SJCRH30 (cell line): ENCODE measurements at regions not wholly inside any gene's neighbourhood (a gene's known extent, or its start where the extent isn't known, plus 50 kb on each side); places are given as distances from the start of the nearest gene placed in this dataset.

Source experiments
- DNase-seq, 2 experiments: peaks; one replicate each; pipeline ENCODE4 v3.0.0-alpha.2; 2015 to 2020
- H3K27ac ChIP-seq: fragments of 250-450 bp; sonication (Bioruptor Pico); 2 replicates; pipeline ENCODE4 v1.5.1; 2020; ENCODE audit warnings: mild to moderate bottlenecking, moderate library complexity
- H3K27me3 ChIP-seq: fragments of 250-450 bp; sonication (Bioruptor Pico); 2 replicates; pipeline ENCODE4 v1.5.1; 2020; ENCODE audit warnings: mild to moderate bottlenecking, moderate library complexity
- H3K36me3 ChIP-seq: fragments of 250-450 bp; sonication (Bioruptor Pico); 2 replicates; pipeline ENCODE4 v1.5.1; 2020; ENCODE audit warnings: mild to moderate bottlenecking, moderate library complexity
- H3K4me1 ChIP-seq: fragments of 250-450 bp; sonication (Bioruptor Pico); 2 replicates; pipeline ENCODE4 v1.5.1; 2020; ENCODE audit warnings: mild to moderate bottlenecking, moderate library complexity
- H3K4me3 ChIP-seq: fragments of 250-450 bp; sonication (Bioruptor Pico); 2 replicates; pipeline ENCODE4 v1.5.1; 2020; ENCODE audit warnings: mild to moderate bottlenecking, moderate library complexity
- H3K9me3 ChIP-seq: fragments of 250-450 bp; sonication (Bioruptor Pico); replicated peaks from 2 replicates; pipeline ENCODE4 v1.5.1; 2020; ENCODE audit warnings: mild to moderate bottlenecking, moderate library complexity

- no peaks in the 10 kb centered on the region for H3K9me3 ChIP-seq
- no peaks in the 10 kb centered on the region for H3K4me1 ChIP-seq
- H3K27ac ChIP-seq: no peak overlapping the region
- H3K27me3 ChIP-seq: no peaks in the 10 kb centered on the region
- no peak for DNase-seq
- H3K4me3 ChIP-seq: no peak overlapping the region
- H3K36me3 ChIP-seq: no peaks in the 10 kb centered on the region
Observed at GRCh38 chr10:44435196-44435595, 50.3 kb upstream of the CXCL12 start.

DNA sequence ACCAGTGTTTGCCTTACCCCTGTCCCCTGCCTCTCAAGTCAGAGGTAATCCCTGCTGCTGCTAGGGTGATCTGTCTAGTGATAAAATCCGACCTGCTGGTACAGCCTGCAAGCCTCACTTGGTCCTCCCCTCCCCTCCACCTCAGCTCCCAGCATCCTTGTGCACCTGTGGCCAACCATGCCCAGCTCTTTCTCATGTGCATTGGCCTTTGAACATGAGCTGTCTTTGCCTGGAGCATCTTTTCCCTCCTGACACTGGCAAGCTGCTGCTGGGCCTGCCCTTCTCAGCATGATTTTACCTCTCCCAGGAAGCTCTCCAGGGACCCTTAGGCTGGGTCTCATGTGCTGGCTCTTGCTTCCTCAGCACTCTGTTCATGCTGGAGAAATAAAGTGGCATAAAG is 51.3 kb upstream of the CXCL12 start:
- Histone ChIP-seq H3K27me3 (no peaks in the 10 kb centered on the region), H3K4me1 (no peaks in the 10 kb centered on the region), H3K27ac (no peak overlapping the region), H3K4me3 (no peak overlapping the region), H3K36me3 (no peaks in the 10 kb centered on the region), H3K9me3 (no peaks in the 10 kb centered on the region)
- no peak for DNase-seq

GRCh38 chr10:44437840-44438511 is 53.1 kb upstream of the CXCL12 start:
- no peak overlapping the region for H3K27ac ChIP-seq
- no peaks in the 10 kb centered on the region for H3K27me3 ChIP-seq
- H3K36me3 ChIP-seq: no peaks in the 10 kb centered on the region
- H3K4me1 ChIP-seq: no peaks in the 10 kb centered on the region
- no peak for DNase-seq
- no peak overlapping the region for H3K4me3 ChIP-seq
- H3K9me3 ChIP-seq: no peaks in the 10 kb centered on the region

- no peak overlapping the region for H3K27ac ChIP-seq
- no peaks in the 10 kb centered on the region for H3K27me3 ChIP-seq
- no peak overlapping the region for H3K4me3 ChIP-seq
- no peaks in the 10 kb centered on the region for H3K9me3 ChIP-seq
- H3K4me1 ChIP-seq: no peaks in the 10 kb centered on the region
- no peaks in the 10 kb centered on the region for H3K36me3 ChIP-seq
- no peak for DNase-seq
Observed at GRCh38 chr10:44439239-44439957, 54.5 kb upstream of the CXCL12 start.

- no peak overlapping the region for H3K27ac ChIP-seq
- no peaks in the 10 kb centered on the region for H3K36me3 ChIP-seq
- H3K4me1 ChIP-seq: no peaks in the 10 kb centered on the region
- no peak overlapping the region for H3K4me3 ChIP-seq
- no peaks in the 10 kb centered on the region for H3K9me3 ChIP-seq
- DNase-seq: no peak
- H3K27me3 ChIP-seq: no peaks in the 10 kb centered on the region
Observed at GRCh38 chr10:44439958-44440244, 55.0 kb upstream of the CXCL12 start.

GRCh38 chr10:44457259-44457658 is 72.4 kb upstream of the CXCL12 start:
- no peak for DNase-seq
- Histone ChIP-seq H3K27me3 (no peaks in the 10 kb centered on the region), H3K27ac (no peak overlapping the region), H3K4me3 (no peak overlapping the region), H3K9me3 (no peaks in the 10 kb centered on the region), H3K4me1 (no peaks in the 10 kb centered on the region), H3K36me3 (no peaks in the 10 kb centered on the region)

GRCh38 chr10:44458671-44459413 is 73.9 kb upstream of the CXCL12 start:
- H3K9me3 ChIP-seq: no peaks in the 10 kb centered on the region
- no peak overlapping the region for H3K4me3 ChIP-seq
- DNase-seq: no peak

DNA sequence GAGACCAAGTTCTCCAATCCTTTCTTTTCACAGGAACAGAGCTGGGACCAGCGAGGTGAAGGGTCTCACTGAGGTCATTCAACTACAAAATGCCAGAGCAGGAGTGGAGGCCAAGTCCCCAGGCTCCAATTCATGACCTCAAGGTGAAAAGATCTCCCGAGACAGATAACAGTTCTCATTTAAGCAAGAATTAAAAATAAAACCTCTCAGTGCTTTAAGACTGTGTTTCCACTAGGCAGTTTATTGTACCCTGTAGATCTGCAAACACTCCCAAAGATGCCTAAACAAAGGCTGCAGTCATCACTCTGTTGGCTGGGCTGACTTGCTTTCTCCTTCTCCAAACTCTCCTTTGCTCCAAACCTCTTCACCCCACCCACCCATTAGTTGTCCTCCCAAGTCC is 74.8 kb upstream of the CXCL12 start:
- Histone ChIP-seq H3K27me3 (no peaks in the 10 kb centered on the region), H3K4me3 (no peak overlapping the region), H3K36me3 (no peaks in the 10 kb centered on the region), H3K9me3 (no peaks in the 10 kb centered on the region), H3K4me1 (no peaks in the 10 kb centered on the region), H3K27ac (no peak overlapping the region)
- no peak for DNase-seq

More at GRCh38 chr10:44458671-44459413, 73.9 kb upstream of the CXCL12 start:
- Histone ChIP-seq H3K4me1 (no peaks in the 10 kb centered on the region), H3K27ac (no peak overlapping the region), H3K36me3 (no peaks in the 10 kb centered on the region), H3K27me3 (no peaks in the 10 kb centered on the region)

- Histone ChIP-seq H3K36me3 (no peaks in the 10 kb centered on the region), H3K27ac (no peak overlapping the region), H3K4me3 (no peak overlapping the region), H3K27me3 (no peaks in the 10 kb centered on the region), H3K4me1 (no peaks in the 10 kb centered on the region), H3K9me3 (no peaks in the 10 kb centered on the region)
- DNase-seq: no peak
Observed at GRCh38 chr10:44460416-44460815, 75.5 kb upstream of the CXCL12 start.

GRCh38 chr10:44462338-44462914 is 77.5 kb upstream of the CXCL12 start:
- no peaks in the 10 kb centered on the region for H3K4me1 ChIP-seq
- no peak for DNase-seq
- H3K36me3 ChIP-seq: no peaks in the 10 kb centered on the region
- no peaks in the 10 kb centered on the region for H3K27me3 ChIP-seq
- H3K27ac ChIP-seq: no peak overlapping the region
- H3K4me3 ChIP-seq: no peak overlapping the region
- H3K9me3 ChIP-seq: no peaks in the 10 kb centered on the region

DNA sequence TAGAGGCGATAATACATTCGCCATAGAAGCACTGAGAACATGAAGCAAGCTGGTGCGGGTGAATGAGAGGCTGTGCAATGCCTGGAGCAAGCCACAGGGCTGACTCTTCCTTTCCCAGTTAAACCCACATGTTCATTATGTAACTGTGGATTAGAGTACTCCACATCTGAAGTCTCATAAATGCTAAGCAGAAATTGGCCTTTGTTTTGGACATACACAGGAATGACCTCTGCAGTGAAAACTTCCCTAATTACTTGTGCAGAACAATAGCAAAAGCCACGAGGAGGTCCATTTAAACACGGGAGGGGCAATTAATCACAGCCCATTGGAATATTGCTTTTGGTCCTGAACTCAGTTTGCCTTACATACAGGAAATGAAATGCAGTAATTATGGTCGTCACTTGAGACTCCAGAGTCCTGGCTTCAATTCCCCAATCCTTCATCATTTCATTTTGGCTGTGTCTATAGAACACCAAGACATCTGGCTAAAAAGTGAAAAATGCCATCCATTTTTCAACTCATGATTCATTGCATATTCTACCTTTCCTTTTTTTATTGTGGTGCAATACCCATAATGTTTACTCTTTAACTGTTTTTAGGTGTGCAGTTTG is 78.7 kb upstream of the CXCL12 start:
- no peaks in the 10 kb centered on the region for H3K4me1 ChIP-seq
- DNase-seq: no peak
- H3K9me3 ChIP-seq: no peaks in the 10 kb centered on the region
- no peak overlapping the region for H3K27ac ChIP-seq
- no peaks in the 10 kb centered on the region for H3K27me3 ChIP-seq
- no peak overlapping the region for H3K4me3 ChIP-seq
- H3K36me3 ChIP-seq: no peaks in the 10 kb centered on the region

GRCh38 chr10:44464503-44464902 is 79.6 kb upstream of the CXCL12 start:
- no peaks in the 10 kb centered on the region for H3K4me1 ChIP-seq
- H3K4me3 ChIP-seq: no peak overlapping the region
- no peaks in the 10 kb centered on the region for H3K27me3 ChIP-seq
- no peak overlapping the region for H3K27ac ChIP-seq
- no peaks in the 10 kb centered on the region for H3K36me3 ChIP-seq
- no peak for DNase-seq
- H3K9me3 ChIP-seq: no peaks in the 10 kb centered on the region

DNA sequence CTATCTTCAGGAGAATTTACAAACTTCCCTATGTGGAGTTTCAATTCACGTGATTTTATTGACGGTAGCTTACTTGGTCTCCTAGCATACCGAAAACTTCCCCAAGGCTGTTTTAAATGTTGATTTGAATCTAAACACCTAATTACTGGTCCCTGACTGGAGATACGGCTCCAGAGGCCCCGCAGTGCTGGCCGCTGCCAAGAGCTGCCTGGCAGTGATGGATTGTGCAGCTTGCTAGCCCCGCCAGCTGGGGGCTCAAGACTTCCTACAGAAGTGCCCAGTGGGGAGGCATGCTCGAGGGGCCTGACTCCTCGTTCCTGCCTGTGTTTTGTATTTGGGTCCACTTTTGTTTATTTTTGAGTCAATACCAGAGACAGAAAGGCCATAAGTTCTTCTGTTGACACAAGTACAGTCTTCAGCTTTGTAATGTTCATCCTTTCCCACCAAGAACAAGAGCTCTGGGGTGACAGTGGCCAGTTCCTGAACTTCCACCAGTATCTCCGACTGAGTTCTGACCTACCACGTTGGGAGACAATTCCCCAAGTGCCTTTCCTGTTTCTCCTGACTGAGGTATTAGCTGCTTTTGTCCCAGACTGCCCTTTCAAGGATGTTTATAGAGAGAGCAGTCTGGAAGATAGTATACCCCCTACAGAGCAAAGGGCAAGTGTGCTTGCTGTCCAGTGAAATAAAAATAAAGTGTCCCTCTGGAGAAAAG is 80.7 kb upstream of the CXCL12 start:
- H3K27ac ChIP-seq: no peak overlapping the region
- no peak for DNase-seq
- no peaks in the 10 kb centered on the region for H3K36me3 ChIP-seq
- H3K4me3 ChIP-seq: no peak overlapping the region
- H3K27me3 ChIP-seq: no peaks in the 10 kb centered on the region
- H3K4me1 ChIP-seq: no peaks in the 10 kb centered on the region
- H3K9me3 ChIP-seq: no peaks in the 10 kb centered on the region

DNA sequence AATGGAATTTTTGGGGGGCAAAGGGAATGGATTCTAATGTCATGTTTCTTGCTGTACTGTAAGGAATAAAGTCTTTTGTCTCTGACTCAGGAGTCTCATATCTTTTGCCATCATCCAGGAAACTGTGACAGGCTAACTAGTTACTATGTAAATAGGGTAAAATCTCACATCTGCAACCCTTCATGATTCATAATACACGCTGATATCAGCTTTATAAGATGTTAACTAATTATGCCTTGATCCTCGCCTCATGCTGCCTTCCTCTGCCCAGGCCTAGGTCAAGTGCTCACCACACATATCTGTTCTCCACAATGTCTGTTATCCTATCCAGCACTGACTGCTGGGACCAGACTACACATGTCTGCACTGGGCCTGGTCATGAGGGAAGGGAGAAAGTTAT is 81.3 kb upstream of the CXCL12 start:
- no peak for DNase-seq
- H3K27ac ChIP-seq: no peak overlapping the region
- H3K4me3 ChIP-seq: no peak overlapping the region
- no peaks in the 10 kb centered on the region for H3K36me3 ChIP-seq
- H3K27me3 ChIP-seq: no peaks in the 10 kb centered on the region
- H3K9me3 ChIP-seq: no peaks in the 10 kb centered on the region
- H3K4me1 ChIP-seq: no peaks in the 10 kb centered on the region
